ENCODE measurements at regions not wholly inside any gene's neighbourhood (a gene's known extent, or its start where the extent isn't known, plus 50 kb on each side); places are given as distances from the start of the nearest gene placed in this dataset.

- TF ChIP-seq NFIC (IDR thresholded peaks at IDR 0.05) (no peak), RAD21 (IDR thresholded peaks at IDR 0.05; ENCODE audit: low read depth) (no peak), EP300 (IDR thresholded peaks at IDR 0.05; ENCODE audit: borderline replicate concordance) (no peak), CEBPB (IDR thresholded peaks at IDR 0.05) (no peak), FOXM1 (IDR thresholded peaks at IDR 0.05; ENCODE audit: borderline replicate concordance, low read depth) (no peak), CREB1 (IDR thresholded peaks at IDR 0.05; ENCODE audit: low read depth) (no peak), YY1 (IDR thresholded peaks at IDR 0.05; ENCODE audit: low read depth) (no peak), REST (IDR thresholded peaks at IDR 0.05; ENCODE audit: low read depth) (no peak), TAF1 (IDR thresholded peaks at IDR 0.05; ENCODE audit: low read depth) (no peak)
- TF ChIP-seq, protein P1, sequence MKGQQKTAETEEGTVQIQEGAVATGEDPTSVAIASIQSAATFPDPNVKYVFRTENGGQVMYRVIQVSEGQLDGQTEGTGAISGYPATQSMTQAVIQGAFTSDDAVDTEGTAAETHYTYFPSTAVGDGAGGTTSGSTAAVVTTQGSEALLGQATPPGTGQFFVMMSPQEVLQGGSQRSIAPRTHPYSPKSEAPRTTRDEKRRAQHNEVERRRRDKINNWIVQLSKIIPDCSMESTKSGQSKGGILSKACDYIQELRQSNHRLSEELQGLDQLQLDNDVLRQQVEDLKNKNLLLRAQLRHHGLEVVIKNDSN (IDR thresholded peaks at IDR 0.05): no peak
Measured at GRCh38 chrX:42195506-42195905, 272.2 kb upstream of the CASK start.
